Heart left ventricle (tissue), 13 donors: ENCODE measurements at regions not wholly inside any gene's neighbourhood (a gene's known extent, or its start where the extent isn't known, plus 50 kb on each side); places are given as distances from the start of the nearest gene placed in this dataset.

Experiments used
- CTCF ChIP-seq, 12 donors: fragments of 200-600 bp; sonication (generic) in 4 of 12; IDR thresholded peaks; one replicate each; pipeline versions ENCODE4 v1.5.0 to v1.8.0; 2018 to 2022; ENCODE audit warnings: antibody characterized with exemption in 12 of 12, mild to moderate bottlenecking in 5 of 12
- POLR2A ChIP-seq, 2 donors: fragments of 450-650 bp; IDR thresholded peaks; one replicate each; pipeline ENCODE4 v1.6.1; 2017; ENCODE audit warnings: antibody characterized with exemption in 2 of 2, mild to moderate bottlenecking in 2 of 2, moderate library complexity in 2 of 2
- donor health status: ischemic (EF 13 %, LVEDD 7.1; RV severe dilation, severe dysfunction).
- donor health status: DM: no; HTN: yes; CAD: no.
- donor health status: DM: no; HTN: no; CAD: no.
- donor health status: ischemic (EF 25% LVEDD 6.9; RV normal size, moderate dysfunction).
- donor health status: ischemic (EF 25% LVEDD 5.7; RV mildly dilated, moderate dysfunction).
- donor health status: ischemic (EF 35%, LVEDD 5.7; RV mildly dilated, moderate dysfunction).
- donor health status: nonischemic (EF 11% LVEDD 7.7; RV severe dilation, severe dysfunction).
- donor health status: DM: yes; HTN: yes; CAD: no.
- donor health status: PGD.
- donor health status: ischemic (EF 29% LVEDD 5.4; RV normal size, mild dysfunction).
- donor health status: nonischemic (EF 23%, LVEDD 6.1; RV moderate dilation, normal function).

- no peak for TF ChIP-seq CTCF (IDR thresholded peaks at IDR 0.05)
- TF ChIP-seq POLR2A (IDR thresholded peaks at IDR 0.05), result no peak
Measured at GRCh38 chr9:13430368-13431221, 151.1 kb upstream of the MPDZ start.
